ENCODE measurements at regions not wholly inside any gene's neighbourhood (a gene's known extent, or its start where the extent isn't known, plus 50 kb on each side); places are given as distances from the start of the nearest gene placed in this dataset.

- DNase-seq: no peak
Observed at GRCh38 chr2:216286616-216287231, 85.6 kb downstream of the MARCHF4 start.

DNA sequence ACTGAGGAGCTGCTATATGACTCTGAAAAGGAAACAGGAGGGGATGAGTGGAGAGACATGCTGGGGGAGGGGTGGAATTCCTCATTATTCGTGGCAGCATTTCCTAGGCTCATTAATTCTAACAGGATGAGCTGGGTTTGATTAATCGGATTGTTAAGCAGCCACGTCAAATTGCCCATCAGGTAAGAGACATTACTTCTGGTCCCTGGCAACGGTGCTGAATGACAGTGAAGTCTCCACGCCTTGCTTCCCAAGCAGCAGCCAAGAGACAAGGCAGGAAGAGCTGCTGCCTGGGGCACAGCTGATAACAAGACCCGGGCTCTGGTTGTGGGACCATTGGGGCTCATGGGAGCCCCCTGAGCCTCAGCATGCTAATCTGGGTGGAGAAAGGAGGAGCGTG lies 86.6 kb downstream of the MARCHF4 start:
- DNase-seq: no peak

DNA sequence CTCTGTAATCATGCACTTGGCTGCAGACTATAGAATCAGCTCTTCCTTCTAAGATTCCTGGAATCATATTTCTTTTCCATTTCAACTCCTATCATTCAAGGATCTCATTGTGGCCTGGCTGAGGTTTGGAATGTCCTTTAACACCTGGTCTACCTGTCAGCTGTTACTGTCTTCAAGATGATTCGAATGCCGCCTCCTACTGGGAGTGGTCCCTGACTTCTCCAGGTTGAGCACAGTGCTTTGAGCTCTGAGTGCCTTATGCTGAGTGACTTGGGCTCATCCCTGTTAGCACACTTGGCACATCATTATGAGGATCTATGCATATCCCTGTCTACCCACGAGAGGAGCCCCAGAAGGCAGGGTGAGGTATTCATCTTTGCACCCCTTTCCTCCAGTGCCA lies 87.6 kb downstream of the MARCHF4 start:
- DNase-seq: no peak

DNA sequence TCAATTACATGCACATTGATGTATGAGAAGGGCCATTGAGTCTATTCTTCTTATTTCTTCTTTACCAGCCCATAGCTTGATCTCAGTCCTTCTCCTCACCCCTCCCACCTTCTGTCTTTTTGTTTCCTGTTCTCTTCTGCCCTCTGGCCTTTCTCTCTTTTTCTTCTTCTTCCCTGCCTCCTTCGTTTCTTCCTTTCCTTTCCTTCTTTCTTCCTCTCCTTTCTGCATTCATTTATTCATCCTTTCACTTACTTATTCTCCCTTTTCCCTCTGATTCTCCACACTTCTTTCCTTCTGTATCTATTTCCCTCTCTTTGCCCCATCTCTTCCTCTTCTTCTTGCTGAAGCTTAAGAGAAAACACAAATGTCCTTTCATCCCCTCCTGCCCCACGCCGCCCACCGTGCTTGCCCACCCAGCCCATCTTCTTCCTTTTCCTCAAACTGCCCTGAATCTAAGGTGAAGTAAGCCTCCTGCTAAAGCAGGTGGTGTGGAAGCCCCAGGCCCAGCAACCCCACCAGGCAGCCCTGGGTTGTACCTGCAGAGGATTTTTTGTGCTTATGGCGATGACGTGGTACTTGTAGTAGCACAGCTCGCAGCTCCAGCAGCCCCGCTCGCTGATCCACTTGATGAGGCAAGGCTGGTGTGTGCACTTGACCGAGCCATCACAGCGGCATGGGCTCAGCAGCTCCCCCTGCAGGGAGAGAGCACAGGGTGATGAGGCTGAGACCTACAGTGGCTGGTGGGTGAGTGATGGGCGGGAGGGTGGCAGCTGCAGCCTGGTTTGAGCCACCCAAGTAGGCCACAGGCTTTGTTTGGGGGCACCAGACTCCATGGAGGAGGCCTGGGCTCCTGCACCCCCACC lies 89.0 kb downstream of the MARCHF4 start:
- no peak for DNase-seq

DNA sequence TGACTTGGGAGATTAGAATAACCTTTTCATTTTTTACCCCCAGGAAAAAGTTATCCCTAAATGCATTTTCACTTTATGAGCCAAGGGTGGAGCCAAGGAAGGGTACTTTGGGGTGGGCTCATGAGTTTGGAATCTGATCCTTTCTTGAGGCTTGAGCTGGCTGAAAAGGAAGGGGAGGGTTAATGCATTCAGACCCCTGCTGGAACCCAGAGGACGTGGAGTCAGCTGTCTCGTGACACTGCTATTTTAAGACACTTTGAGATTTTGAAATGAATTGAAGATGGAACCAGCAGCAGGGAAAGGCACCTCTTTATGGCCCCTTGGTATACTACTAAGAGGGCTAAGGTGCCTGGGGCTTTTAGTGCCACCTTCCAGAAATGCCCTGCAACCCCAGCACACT lies 90.4 kb downstream of the MARCHF4 start:
- DNase-seq: no peak

- no peak for DNase-seq
Observed at GRCh38 chr2:216281316-216281715, 91.0 kb downstream of the MARCHF4 start.

GRCh38 chr2:216279459-216279858 lies 92.8 kb downstream of the MARCHF4 start:
- DNase-seq: no peak

GRCh38 chr2:216279031-216279430 lies 93.3 kb downstream of the MARCHF4 start:
- no peak for DNase-seq

DNA sequence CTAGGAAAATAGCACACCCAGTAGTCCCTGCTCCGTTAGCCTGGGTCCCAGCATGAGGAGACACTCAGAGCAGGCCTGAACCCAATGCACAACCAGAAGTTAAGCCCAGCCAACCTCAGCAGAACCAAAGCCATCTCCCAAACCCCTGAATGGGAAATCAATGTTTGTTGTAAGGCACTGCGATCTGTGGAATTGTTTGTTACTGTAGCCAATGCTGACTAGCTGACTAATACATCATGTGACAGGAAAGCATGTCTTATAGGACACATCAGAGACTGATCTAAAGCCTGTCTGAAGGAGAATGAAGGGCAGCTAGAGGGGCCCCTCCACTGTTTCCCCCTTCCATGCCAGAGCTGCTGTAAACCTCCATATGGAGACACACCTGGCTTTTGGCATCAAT lies 96.4 kb downstream of the MARCHF4 start:
- no peak for DNase-seq

- DNase-seq: peak; percentile 53
Observed at GRCh38 chr2:216274194-216274840, 98.0 kb downstream of the MARCHF4 start.

DNA sequence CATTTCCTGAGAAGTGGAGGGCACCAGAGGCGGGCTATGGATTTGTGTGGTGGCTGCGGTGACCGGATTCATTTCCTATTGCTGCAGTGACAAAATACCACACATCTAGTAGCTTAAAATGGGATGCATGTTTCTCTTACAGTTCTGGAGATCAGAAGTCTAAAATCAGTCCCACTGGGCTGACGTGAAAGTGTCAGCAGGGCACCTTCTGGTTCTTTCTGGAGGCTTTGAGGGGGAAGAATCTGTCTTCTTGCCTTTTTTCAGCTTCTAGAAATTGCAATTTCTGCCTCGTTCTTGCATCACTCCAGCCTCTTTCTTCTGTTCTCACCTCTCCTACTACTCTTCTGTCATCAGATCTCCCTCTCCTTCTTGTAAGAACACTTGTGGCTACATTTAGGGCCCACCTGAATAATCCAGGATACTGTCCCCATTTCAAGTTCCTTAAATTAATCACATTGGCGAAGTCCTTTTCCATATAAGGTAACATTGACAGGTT lies 111.2 kb downstream of the MARCHF4 start:
- DNase-seq: no peak

- no peak for DNase-seq
Observed at GRCh38 chr2:216260629-216261028, 111.7 kb downstream of the MARCHF4 start.

GRCh38 chr2:216259081-216259480 lies 113.2 kb downstream of the MARCHF4 start:
- DNase-seq: no peak

GRCh38 chr2:216257089-216257488 lies 115.2 kb downstream of the MARCHF4 start:
- no peak for DNase-seq
